ENCODE measurements at regions not wholly inside any gene's neighbourhood (a gene's known extent, or its start where the extent isn't known, plus 50 kb on each side); places are given as distances from the start of the nearest gene placed in this dataset.
A peak's percentile ranks its signal among the peaks of the same experiment; 100 is the strongest.

DNA sequence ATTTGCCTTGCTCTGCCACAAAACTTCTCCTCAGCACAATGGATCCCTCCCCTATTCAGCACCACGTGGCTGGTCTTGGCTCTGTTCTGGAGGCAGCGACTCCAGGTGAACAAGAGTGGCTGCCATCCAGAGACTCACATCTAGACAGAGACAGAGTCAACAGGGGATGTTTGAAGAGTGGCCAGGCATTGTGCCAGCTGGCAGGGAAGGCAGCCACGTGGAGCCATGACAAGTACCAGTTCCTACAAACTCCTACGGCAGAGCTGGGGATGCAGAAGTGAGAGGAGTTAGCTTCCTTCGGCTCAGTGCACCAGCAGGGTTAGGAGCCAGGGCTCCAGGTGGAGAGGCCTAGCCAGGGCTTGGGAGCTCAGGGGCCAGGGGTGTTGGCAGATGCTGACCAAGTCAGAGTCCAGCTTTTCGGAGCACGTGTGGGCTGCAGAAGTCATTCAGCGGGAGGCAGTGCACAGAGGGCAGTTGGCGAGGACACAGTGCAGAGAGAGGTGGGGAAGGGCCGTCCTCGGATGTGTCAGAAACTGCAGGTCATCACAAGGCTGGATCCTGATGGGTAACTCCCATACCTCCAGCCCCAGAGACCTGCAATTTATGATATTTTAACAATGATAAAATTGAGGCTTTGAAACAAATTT, 171.7 kb upstream of the PDE10A start:
- no peak for TF ChIP-seq CTCF (IDR thresholded peaks at IDR 0.05)
- TF ChIP-seq POLR2A (IDR thresholded peaks at IDR 0.05), result no peak
- peak in 1 of 2 donors; percentile 72 for TF ChIP-seq POLR2AphosphoS5 (IDR thresholded peaks at IDR 0.05)
- TF ChIP-seq EP300 (IDR thresholded peaks at IDR 0.05), result peak in 1 of 4 donors; percentile 74
